ENCODE measurements at regions not wholly inside any gene's neighbourhood (a gene's known extent, or its start where the extent isn't known, plus 50 kb on each side); places are given as distances from the start of the nearest gene placed in this dataset.

- H3K4me1 ChIP-seq: no peaks in the 10 kb centered on the region
- no peaks in the 10 kb centered on the region for H3K27me3 ChIP-seq
- no peaks in the 10 kb centered on the region for H3K9me3 ChIP-seq
- no peak overlapping the region for H3K4me2 ChIP-seq
- no peak for TF ChIP-seq Cebpa-rat (IDR thresholded peaks at IDR 0.05)
- no peak overlapping the region for H3K4me3 ChIP-seq
- H3K9ac ChIP-seq: no peak overlapping the region
- no peaks in the 10 kb centered on the region for H3K36me3 ChIP-seq
- H4K20me1 ChIP-seq: no peaks in the 10 kb centered on the region
- no peak overlapping the region for H3K27ac ChIP-seq
Observed at GRCh38 chr12:76232013-76232412, 116.2 kb downstream of the BBS10 start.

- Histone ChIP-seq H3K27me3 (no peaks in the 10 kb centered on the region), H3K27ac (no peak overlapping the region), H4K20me1 (no peaks in the 10 kb centered on the region), H3K9me3 (no peaks in the 10 kb centered on the region), H3K36me3 (no peaks in the 10 kb centered on the region), H3K4me3 (no peak overlapping the region), H3K9ac (no peak overlapping the region), H3K4me2 (no peak overlapping the region), H3K4me1 (no peaks in the 10 kb centered on the region)
- no peak for TF ChIP-seq Cebpa-rat (IDR thresholded peaks at IDR 0.05)
Observed at GRCh38 chr12:76226956-76227355, 121.3 kb downstream of the BBS10 start.

DNA sequence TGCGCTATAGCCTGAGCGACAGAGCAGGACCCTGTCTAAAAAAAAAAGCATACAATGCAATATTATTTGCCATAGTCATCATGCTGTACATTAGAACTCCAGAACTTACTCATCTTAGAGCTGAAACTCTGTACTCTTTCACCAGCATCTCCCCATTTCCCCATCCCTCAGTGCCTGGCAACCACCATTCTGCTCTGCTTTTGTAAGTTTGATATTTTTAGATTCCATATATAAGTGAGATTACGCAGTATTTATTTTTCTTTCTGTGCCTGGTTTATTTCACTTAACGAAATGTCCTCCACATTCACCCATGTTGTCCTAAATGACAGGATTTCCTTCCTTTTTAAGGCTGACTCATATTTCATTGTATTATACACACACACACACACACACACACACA is 121.8 kb downstream of the BBS10 start:
- Histone ChIP-seq H3K9me3 (no peaks in the 10 kb centered on the region), H4K20me1 (no peaks in the 10 kb centered on the region), H3K9ac (no peak overlapping the region), H3K36me3 (no peaks in the 10 kb centered on the region), H3K27me3 (no peaks in the 10 kb centered on the region), H3K4me1 (no peaks in the 10 kb centered on the region), H3K4me3 (no peak overlapping the region), H3K4me2 (no peak overlapping the region), H3K27ac (no peak overlapping the region)
- no peak for TF ChIP-seq Cebpa-rat (IDR thresholded peaks at IDR 0.05)

GRCh38 chr12:76223869-76224268 is 124.3 kb downstream of the BBS10 start:
- H3K4me1 ChIP-seq: no peaks in the 10 kb centered on the region
- H3K9me3 ChIP-seq: no peaks in the 10 kb centered on the region
- H3K4me2 ChIP-seq: no peak overlapping the region
- H3K36me3 ChIP-seq: no peaks in the 10 kb centered on the region
- no peaks in the 10 kb centered on the region for H3K27me3 ChIP-seq
- H3K27ac ChIP-seq: no peak overlapping the region
- no peaks in the 10 kb centered on the region for H4K20me1 ChIP-seq
- no peak for TF ChIP-seq Cebpa-rat (IDR thresholded peaks at IDR 0.05)
- H3K9ac ChIP-seq: no peak overlapping the region
- H3K4me3 ChIP-seq: no peak overlapping the region

GRCh38 chr12:76220980-76221379 is 127.2 kb downstream of the BBS10 start:
- Histone ChIP-seq H3K4me1 (no peaks in the 10 kb centered on the region), H3K4me2 (no peak overlapping the region), H3K9ac (no peak overlapping the region), H3K27ac (no peak overlapping the region), H3K4me3 (no peak overlapping the region), H3K9me3 (no peaks in the 10 kb centered on the region), H3K36me3 (no peaks in the 10 kb centered on the region), H4K20me1 (no peaks in the 10 kb centered on the region), H3K27me3 (no peaks in the 10 kb centered on the region)
- TF ChIP-seq Cebpa-rat (IDR thresholded peaks at IDR 0.05): no peak

DNA sequence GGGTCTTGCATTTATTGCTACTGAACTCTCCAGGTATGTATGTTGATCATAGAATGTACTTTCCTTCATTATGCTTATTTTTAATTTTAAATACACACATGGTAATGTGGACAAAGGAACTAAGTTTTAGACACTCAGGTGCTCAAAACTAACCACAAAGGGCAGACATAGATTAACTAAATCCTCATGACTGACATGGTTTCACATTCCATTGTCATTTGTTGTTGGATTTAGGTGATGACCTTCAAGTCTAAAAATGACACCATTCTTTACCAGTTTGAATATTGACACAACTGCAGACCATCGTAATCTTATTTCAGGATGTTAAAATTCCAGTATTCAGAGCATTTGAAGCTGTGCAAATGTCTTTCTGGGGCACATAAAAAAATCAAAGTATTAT is 128.4 kb downstream of the BBS10 start:
- Histone ChIP-seq H3K4me3 (no peak overlapping the region), H3K9me3 (no peaks in the 10 kb centered on the region), H3K4me2 (no peak overlapping the region), H4K20me1 (no peaks in the 10 kb centered on the region), H3K36me3 (no peaks in the 10 kb centered on the region), H3K9ac (no peak overlapping the region), H3K4me1 (no peaks in the 10 kb centered on the region), H3K27ac (no peak overlapping the region), H3K27me3 (no peaks in the 10 kb centered on the region)
- TF ChIP-seq Cebpa-rat (IDR thresholded peaks at IDR 0.05): no peak

DNA sequence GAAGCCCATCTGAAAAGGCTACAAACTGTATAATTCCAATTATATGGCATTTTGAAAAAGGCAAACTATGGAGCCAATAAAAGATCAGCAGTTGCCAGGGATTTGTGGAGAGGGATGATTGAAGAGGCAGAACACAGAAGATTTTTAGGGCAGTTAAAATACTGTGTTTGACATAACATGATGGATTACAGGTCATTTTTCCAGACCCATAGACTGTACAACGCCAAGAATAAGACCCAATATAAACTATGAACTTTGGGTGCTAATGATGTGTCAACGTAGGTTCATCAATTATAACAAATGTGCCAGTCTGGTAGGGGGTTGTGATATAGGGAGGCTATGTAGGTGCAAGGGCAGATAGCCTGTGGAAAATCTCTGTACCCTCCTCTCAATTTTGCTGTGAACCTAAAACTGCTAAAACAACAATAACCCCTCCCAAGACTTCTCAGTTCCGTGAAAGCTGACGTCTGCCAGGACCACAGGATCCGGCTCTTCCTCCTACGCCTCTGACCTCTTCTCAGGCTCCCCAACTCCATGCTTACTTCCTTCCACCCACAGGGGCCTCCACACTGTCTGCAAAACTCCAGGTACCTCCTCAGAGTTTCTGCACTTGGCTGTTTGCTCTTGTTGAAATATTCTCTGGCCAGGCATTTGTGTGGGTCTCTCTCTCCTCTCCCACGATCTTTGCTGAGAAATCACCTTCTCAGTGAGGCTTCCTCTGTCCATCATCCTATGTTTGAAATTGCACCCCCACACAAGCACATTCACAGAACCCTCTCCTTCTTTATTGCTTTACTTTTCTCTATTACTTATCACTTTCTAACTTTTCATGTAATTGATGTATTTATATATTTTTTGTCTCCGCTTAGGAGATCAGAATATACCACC is 131.4 kb downstream of the BBS10 start:
- no peak overlapping the region for H3K27ac ChIP-seq
- H3K4me3 ChIP-seq: no peak overlapping the region
- H3K36me3 ChIP-seq: no peaks in the 10 kb centered on the region
- H3K4me2 ChIP-seq: no peak overlapping the region
- H3K9me3 ChIP-seq: no peaks in the 10 kb centered on the region
- H4K20me1 ChIP-seq: no peaks in the 10 kb centered on the region
- H3K9ac ChIP-seq: no peak overlapping the region
- H3K4me1 ChIP-seq: no peaks in the 10 kb centered on the region
- no peak for TF ChIP-seq Cebpa-rat (IDR thresholded peaks at IDR 0.05)
- H3K27me3 ChIP-seq: no peaks in the 10 kb centered on the region

DNA sequence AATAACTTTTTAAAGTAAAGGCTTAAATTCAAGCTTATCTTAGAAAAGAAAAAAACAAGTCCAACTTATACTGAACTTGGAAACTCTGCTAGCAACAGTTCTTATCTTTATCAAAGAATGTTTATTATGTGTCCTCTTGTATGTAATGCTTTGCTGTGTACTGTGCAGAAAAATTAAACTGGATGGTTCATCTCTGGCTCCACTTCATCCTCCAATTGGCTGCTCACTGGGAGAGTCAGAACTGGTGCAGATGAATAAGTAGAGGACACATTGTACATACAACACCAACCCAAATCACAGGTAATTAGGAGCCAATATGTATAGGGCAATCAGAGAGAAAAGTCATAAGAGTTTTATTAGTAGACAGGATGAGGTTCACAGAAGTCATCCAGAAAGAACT is 123.6 kb upstream of the NAP1L1 start:
- Histone ChIP-seq H3K9me3 (no peaks in the 10 kb centered on the region), H3K27me3 (no peaks in the 10 kb centered on the region), H3K4me2 (no peak overlapping the region), H3K27ac (no peak overlapping the region), H3K9ac (no peak overlapping the region), H4K20me1 (no peaks in the 10 kb centered on the region), H3K4me1 (no peaks in the 10 kb centered on the region), H3K4me3 (no peak overlapping the region), H3K36me3 (no peaks in the 10 kb centered on the region)
- TF ChIP-seq Cebpa-rat (IDR thresholded peaks at IDR 0.05): no peak

- TF ChIP-seq Cebpa-rat (IDR thresholded peaks at IDR 0.05): no peak
Observed at GRCh38 chr12:76206677-76207072, 122.2 kb upstream of the NAP1L1 start.

GRCh38 chr12:76206039-76206676 is 121.7 kb upstream of the NAP1L1 start:
- H3K27me3 ChIP-seq: no peaks in the 10 kb centered on the region
- no peaks in the 10 kb centered on the region for H4K20me1 ChIP-seq
- peaks cover 19% of the 10 kb centered on the region for H3K4me1 ChIP-seq
- H3K4me2 ChIP-seq: no peak overlapping the region
- no peak for TF ChIP-seq Cebpa-rat (IDR thresholded peaks at IDR 0.05)
- no peak overlapping the region for H3K27ac ChIP-seq
- H3K36me3 ChIP-seq: no peaks in the 10 kb centered on the region
- peaks cover 4% of the 10 kb centered on the region; the same call in 1 of the 2 replicates for H3K9me3 ChIP-seq
- H3K9ac ChIP-seq: no peak overlapping the region
- no peak overlapping the region for H3K4me3 ChIP-seq

More at GRCh38 chr12:76206677-76207072, 122.2 kb upstream of the NAP1L1 start:
- no peaks in the 10 kb centered on the region for H4K20me1 ChIP-seq
- no peak overlapping the region for H3K4me2 ChIP-seq
- no peaks in the 10 kb centered on the region for H3K36me3 ChIP-seq
- H3K27ac ChIP-seq: no peak overlapping the region
- H3K4me3 ChIP-seq: no peak overlapping the region
- peaks cover 4% of the 10 kb centered on the region; the same call in 1 of the 2 replicates for H3K9me3 ChIP-seq
- peaks cover 13% of the 10 kb centered on the region for H3K4me1 ChIP-seq
- H3K9ac ChIP-seq: no peak overlapping the region
- no peaks in the 10 kb centered on the region for H3K27me3 ChIP-seq

Measured in BLaER1 (cell line).